Upper lobe of left lung (tissue), 4 donors: ENCODE measurements at regions not wholly inside any gene's neighbourhood (a gene's known extent, or its start where the extent isn't known, plus 50 kb on each side); places are given as distances from the start of the nearest gene placed in this dataset.

Source experiments
- CTCF ChIP-seq, 6 experiments: fragments of 450-650 bp in 4 of 6; fragments of 200-600 bp in 2 of 6; sonication (generic) in 2 of 6; IDR thresholded peaks; one replicate each; pipeline ENCODE4 v1.5.1; 2016 to 2019; ENCODE audit warnings: antibody characterized with exemption in 6 of 6
- POLR2A ChIP-seq, 4 donors: fragments of 450-650 bp; IDR thresholded peaks; one replicate each; pipeline ENCODE4 v1.5.1; 2016 to 2017; ENCODE audit warnings: antibody characterized with exemption in 4 of 4, mild to moderate bottlenecking in 2 of 4

GRCh38 chr2:21837168-21837960 lies 713.6 kb downstream of the TDRD15 start:
- TF ChIP-seq CTCF (IDR thresholded peaks at IDR 0.05) (no peak), POLR2A (IDR thresholded peaks at IDR 0.05) (no peak)
